HUES48 (cell line): ENCODE measurements at regions not wholly inside any gene's neighbourhood (a gene's known extent, or its start where the extent isn't known, plus 50 kb on each side); places are given as distances from the start of the nearest gene placed in this dataset.
"Not testable (repeated sequence)": the region's sequence is repeated elsewhere in the genome, so short reads cannot be mapped to it uniquely, and the experiment has no call there.

ENCODE experiments used
- H3K27ac ChIP-seq: one replicate; pipeline ENCODE4 v1.7.0; 2013; ENCODE audit warnings: low read depth, low read length, inconsistent platforms
- H3K27me3 ChIP-seq: 2 replicates; pipeline ENCODE4 v1.6.1; 2013; ENCODE audit warnings: mild to moderate bottlenecking, low read length; ENCODE audit not compliant: control insufficient read depth, insufficient read depth
- H3K36me3 ChIP-seq: 2 replicates; pipeline ENCODE4 v1.6.1; 2013; ENCODE audit warnings: low read length; ENCODE audit not compliant: control insufficient read depth, insufficient read depth
- H3K4me1 ChIP-seq: 2 replicates; pipeline ENCODE4 v1.6.1; 2013; ENCODE audit warnings: mild to moderate bottlenecking, low read length; ENCODE audit not compliant: control insufficient read depth, insufficient read depth
- H3K4me3 ChIP-seq: 2 replicates; pipeline ENCODE4 v1.5.1; 2013; ENCODE audit warnings: mild to moderate bottlenecking, low read depth, low read length
- H3K9ac ChIP-seq: 2 replicates; pipeline ENCODE4 v1.6.1; 2013; ENCODE audit warnings: mild to moderate bottlenecking, low read depth, low read length, moderate library complexity
- H3K9me3 ChIP-seq: 2 replicates; pipeline ENCODE4 v1.6.1; 2013; ENCODE audit warnings: low read length; ENCODE audit not compliant: control insufficient read depth, insufficient read depth

- H3K9me3 ChIP-seq, result no peaks in the 10 kb centered on the region
- no peaks in the 10 kb centered on the region for H3K27me3 ChIP-seq
- H3K36me3 ChIP-seq, result no peaks in the 10 kb centered on the region
- no peak overlapping the region for H3K27ac ChIP-seq
- no peak overlapping the region for H3K4me3 ChIP-seq
- H3K4me1 ChIP-seq, result no peaks in the 10 kb centered on the region
- no peak overlapping the region for H3K9ac ChIP-seq
Measured at GRCh38 chr6:78709021-78709420, 158.3 kb upstream of the IRAK1BP1 start.

- H3K27ac ChIP-seq, result no peak overlapping the region
Measured at GRCh38 chr6:78713564-78713963, 153.8 kb upstream of the IRAK1BP1 start.

GRCh38 chr6:78744144-78744543, 123.2 kb upstream of the IRAK1BP1 start:
- Histone ChIP-seq H3K4me1 (no peaks in the 10 kb centered on the region), H3K9me3 (peaks cover 14% of the 10 kb centered on the region; the same call in 1 of the 2 replicates), H3K4me3 (no peak overlapping the region), H3K27me3 (no peaks in the 10 kb centered on the region), H3K27ac (no peak overlapping the region), H3K36me3 (no peaks in the 10 kb centered on the region), H3K9ac (no peak overlapping the region)

More at GRCh38 chr6:78713564-78713963, 153.8 kb upstream of the IRAK1BP1 start:
- H3K36me3 ChIP-seq, result no peaks in the 10 kb centered on the region
- no peak overlapping the region for H3K9ac ChIP-seq
- no peaks in the 10 kb centered on the region for H3K4me1 ChIP-seq
- H3K4me3 ChIP-seq, result no peak overlapping the region
- H3K27me3 ChIP-seq, result no peaks in the 10 kb centered on the region
- H3K9me3 ChIP-seq, result no peaks in the 10 kb centered on the region

- H3K36me3 ChIP-seq, result no peaks in the 10 kb centered on the region
- H3K27me3 ChIP-seq, result no peaks in the 10 kb centered on the region
- no peaks in the 10 kb centered on the region for H3K4me1 ChIP-seq
- peaks cover 14% of the 10 kb centered on the region; the same call in 1 of the 2 replicates for H3K9me3 ChIP-seq
- no peak overlapping the region for H3K9ac ChIP-seq
- H3K4me3 ChIP-seq, result no peak overlapping the region
- no peak overlapping the region for H3K27ac ChIP-seq
Measured at GRCh38 chr6:78746457-78746856, 120.9 kb upstream of the IRAK1BP1 start.

- Histone ChIP-seq H3K9ac (no peak overlapping the region), H3K4me3 (no peak overlapping the region), H3K4me1 (no peaks in the 10 kb centered on the region), H3K27ac (no peak overlapping the region), H3K9me3 (peaks cover 11% of the 10 kb centered on the region; the same call in 1 of the 2 replicates), H3K36me3 (no peaks in the 10 kb centered on the region), H3K27me3 (no peaks in the 10 kb centered on the region)
Measured at GRCh38 chr6:78749326-78749725, 118.0 kb upstream of the IRAK1BP1 start.

- H3K27me3 ChIP-seq, H3K36me3 ChIP-seq, H3K27ac ChIP-seq, H3K9me3 ChIP-seq, H3K9ac ChIP-seq, H3K4me1 ChIP-seq, H3K4me3 ChIP-seq: not testable (repeated sequence)
Measured at GRCh38 chr6:78758297-78758798, 109.0 kb upstream of the IRAK1BP1 start.

GRCh38 chr6:78768271-78768670, 99.1 kb upstream of the IRAK1BP1 start:
- H3K9me3 ChIP-seq, result no peaks in the 10 kb centered on the region; the same call in 1 of the 2 replicates
- no peak overlapping the region for H3K4me3 ChIP-seq
- no peaks in the 10 kb centered on the region for H3K36me3 ChIP-seq
- H3K27me3 ChIP-seq, result no peaks in the 10 kb centered on the region
- H3K9ac ChIP-seq, result no peak overlapping the region
- H3K27ac ChIP-seq, result no peak overlapping the region
- 0 out of 2 replicates have a peak, but pooled peaks cover 9% of the 10 kb centered on the region for H3K4me1 ChIP-seq

GRCh38 chr6:78770765-78771164, 96.6 kb upstream of the IRAK1BP1 start:
- Histone ChIP-seq H3K36me3 (no peaks in the 10 kb centered on the region), H3K27me3 (no peaks in the 10 kb centered on the region), H3K9me3 (no peaks in the 10 kb centered on the region), H3K4me3 (no peak overlapping the region), H3K9ac (no peak overlapping the region), H3K4me1 (0 out of 2 replicates have a peak, but pooled peaks cover 9% of the 10 kb centered on the region), H3K27ac (no peak overlapping the region)

- Histone ChIP-seq H3K27ac (no peak overlapping the region), H3K4me1 (0 out of 2 replicates have a peak, but pooled peaks cover 9% of the 10 kb centered on the region), H3K36me3 (no peaks in the 10 kb centered on the region), H3K9me3 (no peaks in the 10 kb centered on the region), H3K4me3 (no peak overlapping the region), H3K9ac (no peak overlapping the region), H3K27me3 (no peaks in the 10 kb centered on the region)
Measured at GRCh38 chr6:78771586-78771985, 95.8 kb upstream of the IRAK1BP1 start.

- no peak overlapping the region for H3K4me3 ChIP-seq
- H3K9ac ChIP-seq, result no peak overlapping the region
- H3K36me3 ChIP-seq, result no peaks in the 10 kb centered on the region
- no peaks in the 10 kb centered on the region for H3K27me3 ChIP-seq
- no peak overlapping the region for H3K27ac ChIP-seq
- no peaks in the 10 kb centered on the region for H3K4me1 ChIP-seq
- peaks cover 4% of the 10 kb centered on the region; the same call in 1 of the 2 replicates for H3K9me3 ChIP-seq
Measured at GRCh38 chr6:78781001-78781400, 86.3 kb upstream of the IRAK1BP1 start.

GRCh38 chr6:78783366-78783765, 84.0 kb upstream of the IRAK1BP1 start:
- H3K27ac ChIP-seq, H3K9ac ChIP-seq, H3K4me3 ChIP-seq, H3K36me3 ChIP-seq, H3K9me3 ChIP-seq, H3K4me1 ChIP-seq, H3K27me3 ChIP-seq: not testable (repeated sequence)
